K562 (cell line): ENCODE measurements at regions not wholly inside any gene's neighbourhood (a gene's known extent, or its start where the extent isn't known, plus 50 kb on each side); places are given as distances from the start of the nearest gene placed in this dataset.

Experiments used
- ATAC-seq: fragments of 200-7000 bp; cut with Tn5 transposase; 3 replicates; pipeline ENCODE4 v1.9.1; 2020; ENCODE audit warnings: moderate library complexity
- BruUV-seq: library from RNA; stranded (reverse); fragments of 400-500 nt; replicated peaks from 2 replicates; lab custom pipeline; 2021; lab: Mats Ljungman, UMichigan
- CTCF ChIA-PET: fragments of 300-600 bp; formaldehyde crosslinking; extraction: SDS; loops from one replicate; lab custom pipeline; 2021; ENCODE audit warnings: low intra/inter-chr PET ratio; lab: Yijun Ruan, JAX
- POLR2A ChIA-PET: fragments of 300-600, 350-650 bp; sonication (Branson Sonifier 250); formaldehyde crosslinking; extraction: SDS; loops from one replicate; lab custom pipeline; 2021; ENCODE audit warnings: antibody characterized with exemption, inconsistent platforms; lab: Yijun Ruan, JAX
- DNase-seq, 4 experiments: peaks; one replicate each; pipeline versions ENCODE4 v3.0.0 to v3.0.0-alpha.2; 2011 to 2018; ENCODE audit warnings: low spot score in 3 of 4, mixed read lengths in 3 of 4; ENCODE audit errors: extremely low read depth in 1 of 4
- FAIRE-seq: peaks from 2 replicates; lab custom pipeline; 2011; peaks lifted over from hg19 to GRCh38; lab: Jason Lieb, UNC
- H2AFZ ChIP-seq: 2 replicates; pipeline ENCODE4 v1.6.0; 2011; ENCODE audit warnings: low read depth, low read length, control low read depth, inconsistent platforms
- H3K27ac ChIP-seq: fragments of 200-600 bp; 3 replicates; pipeline ENCODE4 v1.8.0; 2011; ENCODE audit warnings: low read depth, mild to moderate bottlenecking, control low read depth, inconsistent platforms, low read length, moderate library complexity, mixed read lengths; ENCODE audit errors: extremely low read depth
- H3K27me3 ChIP-seq, 2 experiments: fragments of 300-600 bp in 1 of 2; 2 replicates in 1 of 2; 3 replicates in 1 of 2; pipeline versions ENCODE4 v1.6.0 to v1.8.0; 2011; ENCODE audit warnings: inconsistent platforms in 2 of 2, low read length in 2 of 2, mild to moderate bottlenecking in 1 of 2, mixed read lengths in 1 of 2, moderate library complexity in 1 of 2; ENCODE audit not compliant: control insufficient read depth in 2 of 2, insufficient read depth in 2 of 2
- H3K36me3 ChIP-seq: fragments of 300-600 bp; 3 replicates; pipeline ENCODE4 v1.8.0; 2011; ENCODE audit warnings: mild to moderate bottlenecking, low read length, inconsistent platforms; ENCODE audit not compliant: control insufficient read depth, insufficient read depth
- H3K4me1 ChIP-seq, 2 experiments: fragments of 200-600 bp in 1 of 2; replicated peaks in 1 of 2; 2 replicates in 1 of 2; 3 replicates in 1 of 2; pipeline versions ENCODE4 v1.5.1 to v1.8.0; 2011; ENCODE audit warnings: inconsistent platforms in 2 of 2, low read length in 2 of 2, mild to moderate bottlenecking in 1 of 2, mixed read lengths in 1 of 2, moderate library complexity in 1 of 2; ENCODE audit not compliant: control insufficient read depth in 2 of 2, insufficient read depth in 2 of 2
- H3K4me2 ChIP-seq: 2 replicates; pipeline ENCODE4 v1.6.1; 2011; ENCODE audit warnings: low read length, control low read depth, inconsistent platforms, mixed read lengths; ENCODE audit not compliant: insufficient read depth
- H3K4me3 ChIP-seq: fragments of 200-600 bp; sonication (generic), shearing (Covaris generic); 2 replicates; pipeline ENCODE4 v1.5.1; 2016; ENCODE audit warnings: control low read depth, inconsistent platforms
- H3K79me2 ChIP-seq: fragments of 200-600 bp; 3 replicates; pipeline ENCODE4 v1.8.0; 2011; ENCODE audit warnings: low read length, inconsistent platforms; ENCODE audit not compliant: control insufficient read depth, insufficient read depth
- H3K9ac ChIP-seq, 2 experiments: 2 replicates each; pipeline versions ENCODE4 v1.6.0 to v1.6.1; 2011; ENCODE audit warnings: low read depth in 2 of 2, low read length in 2 of 2, control low read depth in 1 of 2, inconsistent platforms in 1 of 2, mild to moderate bottlenecking in 1 of 2, mixed read lengths in 1 of 2; ENCODE audit not compliant: insufficient read depth in 1 of 2
- H3K9me1 ChIP-seq: one replicate; pipeline ENCODE4 v1.6.0; 2011; ENCODE audit warnings: inconsistent platforms, mild to moderate bottlenecking, low read length, moderate library complexity; ENCODE audit not compliant: control insufficient read depth, insufficient read depth
- H3K9me3 ChIP-seq: replicated peaks from 2 replicates; pipeline ENCODE4 v1.5.1; 2011; ENCODE audit warnings: low read depth, low read length, inconsistent platforms; ENCODE audit not compliant: control insufficient read depth, insufficient read depth
- H4K20me1 ChIP-seq: replicated peaks from 2 replicates; pipeline ENCODE4 v1.6.1; 2011; ENCODE audit warnings: low read length, inconsistent platforms, mixed read lengths; ENCODE audit not compliant: control insufficient read depth, insufficient read depth
- NBN ChIP-seq: fragments of 450-650 bp; IDR thresholded peaks from 2 replicates; pipeline ENCODE4 v1.6.1; 2016; ENCODE audit warnings: low read depth, mild to moderate bottlenecking
- THRB ChIP-seq: fragments of 450-650 bp; formaldehyde crosslinking; conservative IDR thresholded peaks from 2 replicates; pipeline ENCODE4 v1.4.0; 2022; ENCODE audit warnings: mild to moderate bottlenecking, missing genetic modification characterization
- TRIM28 ChIP-seq: fragments of 450-650 bp; IDR thresholded peaks from 2 replicates; pipeline ENCODE4 v1.6.1; 2017
- XRCC5 ChIP-seq: fragments of 200-400 bp; formaldehyde crosslinking; IDR thresholded peaks from 2 replicates; pipeline ENCODE4 v1.6.1; 2017; ENCODE audit warnings: low read depth, mild to moderate bottlenecking, low read length
- ZBTB40 ChIP-seq, 2 experiments: fragments of 450-650 bp in 1 of 2; sonication (generic) in 1 of 2; formaldehyde crosslinking in 1 of 2; IDR thresholded peaks; 2 replicates each; pipeline versions ENCODE4 v1.7.1 to v1.9.0; 2016 to 2022; ENCODE audit warnings: inconsistent platforms in 1 of 2, mild to moderate bottlenecking in 1 of 2, missing genetic modification reagents in 1 of 2
- ZFP30 ChIP-seq: fragments of 250-450 bp; sonication (Bioruptor Pico); IDR thresholded peaks from 2 replicates; pipeline ENCODE4 v1.8.0; 2022; ENCODE audit warnings: moderate library complexity, mild to moderate bottlenecking, inconsistent platforms, borderline replicate concordance
- ZNF12 ChIP-seq: sonication (generic); formaldehyde crosslinking; IDR thresholded peaks from 2 replicates; pipeline ENCODE4 v1.4.0; 2020; ENCODE audit warnings: mild to moderate bottlenecking, missing genetic modification reagents
- ZNF263 ChIP-seq: sonication (generic); formaldehyde crosslinking; IDR thresholded peaks from 2 replicates; pipeline ENCODE4 v1.8.0; 2022; ENCODE audit warnings: mild to moderate bottlenecking, missing genetic modification reagents, borderline replicate concordance
- ZNF740 ChIP-seq, 3 experiments: fragments of 200-800 bp in 1 of 3; sonication (Bioruptor generic) in 1 of 3; sonication (generic) in 1 of 3; formaldehyde crosslinking in 1 of 3; IDR thresholded peaks; 2 replicates each; pipeline versions ENCODE4 v1.6.1 to v1.8.0; 2016 to 2022; ENCODE audit warnings: mild to moderate bottlenecking in 2 of 3, missing compliant biosample characterization in 2 of 3, missing genetic modification characterization in 2 of 3, missing genetic modification reagents in 1 of 3
- WGBS: fragments of 100-300 bp; shearing (Covaris generic); methylation state at CpG from one replicate; pipeline ENCODE4 v1.1.6; 2016; ENCODE audit warnings: low coverage, mixed read lengths; ENCODE audit not compliant: insufficient coverage; ENCODE audit errors: missing lambda C conversion rate; 5-methylcytosine and 5-hydroxymethylcytosine counted together
- in situ Hi-C: fragments of 300-500 bp; cut with MboI; formaldehyde crosslinking; loops from 4 replicates; pipeline ENCODE4 v1.15.0; 2018; ENCODE audit warnings: inconsistent platforms, mixed read lengths
- intact Hi-C: fragments of 100-400 bp; cut with micrococcal nuclease; formaldehyde crosslinking; loops from 2 replicates; pipeline ENCODE4 v1.14.2; 2022

- H3K79me2 ChIP-seq = no peaks in the 10 kb centered on the region
- no peak overlapping the region for H3K9ac ChIP-seq
- ChIA-PET CTCF (no interaction called here), POLR2A (no interaction called here)
- H2AFZ ChIP-seq = no peak overlapping the region
- intact Hi-C loops = no loop called here
- no peaks in the 10 kb centered on the region for H3K4me1 ChIP-seq
- H4K20me1 ChIP-seq = no peaks in the 10 kb centered on the region
- H3K27ac ChIP-seq = no peak overlapping the region
- H3K27me3 ChIP-seq = no peaks in the 10 kb centered on the region
- FAIRE-seq = no peak
- no peak overlapping the region for H3K4me3 ChIP-seq
- BruUV-seq = no TSS peak
- DNase-seq = no peak
- no peaks in the 10 kb centered on the region for H3K9me1 ChIP-seq
- no peaks in the 10 kb centered on the region for H3K36me3 ChIP-seq
- no peak overlapping the region for H3K4me2 ChIP-seq
- WGBS = 2% methylated on average over 4 of the region's 4 CpGs
- no peaks in the 10 kb centered on the region for H3K9me3 ChIP-seq
- no peak for ATAC-seq
- in situ Hi-C loops = no loop called here
- no peak for TF ChIP-seq TRIM28
- TF ChIP-seq ZBTB40 (IDR thresholded peaks at IDR 0.05) = no peak
- TF ChIP-seq ZBTB40 (CRISPR knock-in tag; IDR thresholded peaks at IDR 0.05) = no peak
- TF ChIP-seq ZFP30 (CRISPR knock-in tag) = no peak
- no peak for TF ChIP-seq NBN
- no peak for TF ChIP-seq XRCC5
- TF ChIP-seq ZNF740 (CRISPR knock-in tag; IDR thresholded peaks at IDR 0.05) = no peak
- TF ChIP-seq ZNF740 (tag; IDR thresholded peaks at IDR 0.05) = no peak
- TF ChIP-seq ZNF263 (CRISPR knock-in tag) = no peak
- no peak for TF ChIP-seq THRB (CRISPR knock-in tag)
- no peak for TF ChIP-seq ZNF12 (CRISPR knock-in tag)
These were observed 257.6 kb upstream of the IMPG1 start for GRCh38 chr6:76330031-76330430.
